Adrenal gland (tissue), 5 donors: ENCODE measurements at regions not wholly inside any gene's neighbourhood (a gene's known extent, or its start where the extent isn't known, plus 50 kb on each side); places are given as distances from the start of the nearest gene placed in this dataset.

Experiments used
- POLR2A ChIP-seq, 2 donors: fragments of 450-650 bp; IDR thresholded peaks; one replicate each; pipeline ENCODE4 v1.6.1; 2017; ENCODE audit warnings: antibody characterized with exemption in 2 of 2, mild to moderate bottlenecking in 2 of 2, moderate library complexity in 1 of 2
- TF ChIP-seq, protein P1 (sequence below), 6 experiments: fragments of 450-650 bp in 4 of 6; fragments of 200-600 bp in 2 of 6; sonication (generic) in 1 of 6; IDR thresholded peaks; 1 replicate in 5 of 6; 2 replicates in 1 of 6; pipeline versions ENCODE4 v1.5.1 to v1.8.0; 2016 to 2021; ENCODE audit warnings: antibody characterized with exemption in 6 of 6, mild to moderate bottlenecking in 2 of 6, moderate library complexity in 1 of 6
- donor health status: DM: no; HTN: no; CAD: no.

DNA sequence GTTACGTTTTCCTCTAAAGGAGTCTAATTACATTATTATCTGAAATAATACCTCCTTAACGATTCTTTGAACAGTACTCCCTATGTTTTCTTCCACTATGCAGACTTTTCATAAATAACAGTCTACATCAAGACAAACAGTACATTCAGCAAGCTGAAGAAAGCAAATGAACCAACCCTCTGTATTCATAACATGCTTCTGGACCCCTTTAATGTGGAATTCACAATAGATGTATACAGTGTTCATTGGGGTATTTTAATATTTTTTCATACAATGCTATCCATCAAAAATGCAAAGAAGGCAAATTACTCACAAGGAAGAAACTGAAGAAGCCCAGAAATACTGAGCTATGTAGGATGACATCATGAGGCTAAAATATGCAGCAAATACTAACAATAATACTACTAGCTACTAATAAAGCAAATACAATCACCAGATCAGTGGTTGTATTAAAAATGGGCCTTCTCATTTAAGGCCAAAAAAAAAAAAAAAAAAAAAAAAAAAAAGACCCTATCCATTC is 408.6 kb downstream of the MTX2 start:
- TF ChIP-seq, protein P1, sequence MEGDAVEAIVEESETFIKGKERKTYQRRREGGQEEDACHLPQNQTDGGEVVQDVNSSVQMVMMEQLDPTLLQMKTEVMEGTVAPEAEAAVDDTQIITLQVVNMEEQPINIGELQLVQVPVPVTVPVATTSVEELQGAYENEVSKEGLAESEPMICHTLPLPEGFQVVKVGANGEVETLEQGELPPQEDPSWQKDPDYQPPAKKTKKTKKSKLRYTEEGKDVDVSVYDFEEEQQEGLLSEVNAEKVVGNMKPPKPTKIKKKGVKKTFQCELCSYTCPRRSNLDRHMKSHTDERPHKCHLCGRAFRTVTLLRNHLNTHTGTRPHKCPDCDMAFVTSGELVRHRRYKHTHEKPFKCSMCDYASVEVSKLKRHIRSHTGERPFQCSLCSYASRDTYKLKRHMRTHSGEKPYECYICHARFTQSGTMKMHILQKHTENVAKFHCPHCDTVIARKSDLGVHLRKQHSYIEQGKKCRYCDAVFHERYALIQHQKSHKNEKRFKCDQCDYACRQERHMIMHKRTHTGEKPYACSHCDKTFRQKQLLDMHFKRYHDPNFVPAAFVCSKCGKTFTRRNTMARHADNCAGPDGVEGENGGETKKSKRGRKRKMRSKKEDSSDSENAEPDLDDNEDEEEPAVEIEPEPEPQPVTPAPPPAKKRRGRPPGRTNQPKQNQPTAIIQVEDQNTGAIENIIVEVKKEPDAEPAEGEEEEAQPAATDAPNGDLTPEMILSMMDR (IDR thresholded peaks at IDR 0.05), result no peak
- TF ChIP-seq POLR2A (IDR thresholded peaks at IDR 0.05), result no peak
